SIG-M5 (cell line): ENCODE measurements at regions not wholly inside any gene's neighbourhood (a gene's known extent, or its start where the extent isn't known, plus 50 kb on each side); places are given as distances from the start of the nearest gene placed in this dataset.
"Not testable (repeated sequence)": the region's sequence is repeated elsewhere in the genome, so short reads cannot be mapped to it uniquely, and the experiment has no call there.

ENCODE experiments used
- DNase-seq: peaks from one replicate; lab custom pipeline; 2025; lab: John Stamatoyannopoulos, UW

DNA sequence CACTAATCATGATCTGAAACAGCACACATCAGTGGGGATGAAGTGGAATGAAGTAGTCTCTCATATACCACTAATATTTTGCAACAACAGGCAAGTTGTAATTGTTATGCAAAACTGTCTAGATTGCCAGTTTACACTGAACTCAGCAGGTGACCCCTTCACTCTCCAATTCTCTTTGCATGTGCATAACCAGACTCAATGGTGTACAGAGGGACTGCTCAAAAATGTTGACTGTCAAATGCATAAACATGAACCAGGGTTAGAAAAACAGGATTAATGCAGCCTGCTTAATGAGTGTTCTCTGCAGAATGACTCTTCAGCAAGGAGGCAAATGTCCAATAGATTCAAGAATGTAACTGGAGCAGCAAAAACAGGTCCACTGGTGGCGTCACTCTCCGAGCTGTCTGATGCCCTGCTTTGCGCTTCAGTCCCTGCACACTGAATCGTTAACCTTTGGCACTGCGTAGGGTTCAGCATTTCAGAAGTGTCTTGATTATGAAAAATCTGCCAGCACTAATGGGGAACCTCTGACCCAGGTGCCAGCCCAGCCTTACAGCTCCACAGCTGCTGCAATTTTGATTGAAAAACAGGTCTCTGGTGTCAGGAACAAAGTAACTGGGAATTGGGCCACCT, 209.3 kb downstream of the TDRD15 start:
- DNase-seq: no peak

DNA sequence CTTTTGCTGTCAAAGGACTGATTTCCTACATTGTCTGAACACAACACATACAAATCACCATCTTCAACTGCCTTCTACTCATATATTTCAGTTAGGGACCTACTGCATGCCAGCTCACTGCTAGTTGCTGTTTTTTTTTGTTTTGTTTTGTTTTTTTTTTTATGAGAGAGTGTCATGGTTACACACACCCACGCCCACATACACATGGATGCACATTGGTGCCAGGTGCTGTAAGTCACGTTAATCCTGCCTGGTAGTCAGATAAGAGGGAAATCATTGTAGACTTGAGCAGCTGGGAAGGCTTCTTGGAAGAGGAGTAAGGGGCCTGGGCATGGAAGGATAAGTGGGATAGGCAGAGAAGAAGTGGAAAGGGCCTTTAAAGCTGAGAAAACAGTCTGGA, 209.9 kb downstream of the TDRD15 start:
- no peak for DNase-seq

DNA sequence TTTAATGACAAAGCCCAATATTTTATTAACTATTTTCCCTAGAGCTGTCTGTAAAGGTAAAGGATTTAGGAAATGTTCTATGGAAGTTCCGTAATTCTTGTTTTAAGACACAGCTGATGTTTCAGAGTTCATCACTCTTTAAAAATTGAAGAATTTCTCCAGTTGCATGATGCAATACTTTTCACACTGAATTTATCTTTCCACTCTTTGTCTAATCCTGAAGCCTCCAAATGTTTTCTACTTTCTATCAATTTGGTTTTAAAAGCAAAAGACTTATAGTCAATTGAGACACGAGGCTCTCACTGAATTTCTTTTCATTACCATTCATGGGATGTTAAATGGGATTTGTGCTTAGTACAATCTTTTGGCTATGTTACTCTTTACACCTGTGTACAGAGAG, 223.2 kb downstream of the TDRD15 start:
- DNase-seq: no peak

DNA sequence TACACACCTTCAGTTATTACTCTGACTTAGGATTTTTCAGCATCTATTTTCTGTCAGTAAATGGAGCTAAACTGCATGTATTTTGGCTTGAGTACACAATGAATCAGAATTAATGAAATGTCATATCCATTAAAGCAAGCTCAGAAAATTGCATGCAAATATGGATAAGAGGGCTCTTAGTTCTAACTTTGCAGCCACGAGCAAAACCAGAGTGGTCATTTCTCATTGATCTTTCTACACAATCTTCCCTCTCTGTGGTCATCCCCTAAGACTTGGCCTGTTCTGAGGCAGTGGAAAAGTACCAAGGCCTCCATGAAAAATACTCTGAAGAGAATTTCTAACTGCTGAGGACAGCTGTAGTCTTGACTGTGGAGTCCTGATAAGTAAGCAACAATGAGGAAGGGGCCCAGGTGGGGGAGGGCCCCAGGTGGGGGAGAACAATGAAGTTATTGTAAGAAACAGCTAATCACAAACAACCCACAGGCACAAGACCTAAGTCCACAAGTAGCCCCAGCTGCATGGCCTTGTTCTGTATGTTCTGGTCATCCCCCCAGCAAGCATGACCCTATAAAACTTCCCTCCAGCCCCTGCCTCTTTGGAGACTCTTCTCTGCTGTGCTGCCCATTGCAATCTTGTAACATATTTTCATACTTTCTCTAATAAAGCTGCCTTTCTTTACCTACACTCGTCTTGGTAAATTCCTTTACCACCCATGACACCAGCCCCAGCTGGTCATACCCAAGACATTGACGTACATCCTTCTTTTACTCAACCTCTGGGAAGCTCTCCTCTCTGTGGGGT, 230.3 kb downstream of the TDRD15 start:
- no peak for DNase-seq

DNA sequence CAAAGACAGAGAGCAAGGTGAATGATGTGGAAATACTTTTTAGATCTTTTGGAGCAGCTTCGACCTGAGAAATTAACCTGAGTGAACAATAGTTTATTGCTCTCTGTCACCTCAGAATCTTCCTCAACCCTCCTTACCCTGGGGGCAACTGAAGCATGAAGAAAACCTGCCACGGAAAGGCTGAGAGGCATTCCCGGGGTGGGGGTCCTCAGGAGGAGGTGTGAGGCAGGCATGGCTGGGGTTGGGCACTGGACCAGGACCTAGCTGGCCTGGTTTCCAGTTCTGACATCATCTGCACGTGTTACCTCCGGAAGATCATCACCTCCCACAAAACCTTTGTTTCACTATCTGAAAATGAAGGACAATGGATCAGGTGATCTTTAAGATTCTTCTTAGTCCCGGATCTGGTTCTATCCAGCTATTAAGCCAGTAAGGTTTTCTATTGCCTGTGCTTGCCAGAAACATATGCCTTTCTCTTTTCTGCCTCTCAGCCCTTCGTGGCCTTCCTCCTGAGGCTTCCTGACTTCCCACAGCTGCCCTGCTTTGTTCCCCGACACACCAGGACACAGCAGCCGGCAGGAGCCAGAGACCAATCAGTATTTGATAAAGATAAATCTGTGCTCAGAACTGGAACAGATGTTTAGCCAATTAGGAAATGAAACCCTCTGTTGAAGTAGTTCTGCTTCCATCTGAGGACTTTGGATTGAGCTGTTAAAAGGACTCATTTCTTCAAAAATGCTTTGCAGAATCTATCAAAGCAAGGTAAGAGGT, 232.5 kb downstream of the TDRD15 start:
- DNase-seq: no peak

DNA sequence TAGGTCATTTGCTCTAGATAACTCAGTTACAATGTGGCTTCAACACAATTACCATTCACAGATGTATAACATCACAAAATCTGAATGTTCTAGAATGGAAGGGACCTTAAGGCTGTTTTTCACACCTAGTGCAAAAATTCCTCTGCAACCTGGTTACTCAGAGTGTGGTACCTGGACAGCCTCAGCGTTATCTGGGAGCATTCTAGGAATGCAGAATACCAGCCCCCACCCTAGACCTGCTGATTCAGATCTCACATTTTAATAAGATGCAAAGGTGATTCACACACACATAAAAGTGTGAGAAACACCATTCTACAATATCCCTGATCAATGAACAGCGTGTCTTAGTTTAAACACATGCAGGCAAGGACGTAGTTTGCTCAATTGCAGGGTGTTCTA, 233.1 kb downstream of the TDRD15 start:
- DNase-seq: no peak

DNA sequence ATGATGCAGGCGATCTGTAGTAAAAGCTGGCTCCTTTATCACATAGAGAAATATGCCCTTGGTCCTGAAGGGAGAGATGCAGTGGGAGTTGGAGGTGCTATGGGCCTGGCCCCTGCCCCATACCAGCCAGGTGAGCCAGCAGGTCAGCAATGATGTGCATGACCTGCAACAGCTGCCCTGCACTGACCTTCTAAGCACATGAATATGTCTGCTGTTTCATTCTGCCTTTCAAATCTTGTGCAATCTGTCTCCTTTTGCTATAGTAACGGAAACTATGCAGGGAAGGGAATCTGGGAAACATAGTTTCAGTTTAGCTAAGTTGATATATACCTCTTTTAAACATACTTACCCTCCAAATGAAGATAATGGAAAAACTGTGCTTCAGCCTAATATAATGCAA, 235.2 kb downstream of the TDRD15 start:
- no peak for DNase-seq

DNA sequence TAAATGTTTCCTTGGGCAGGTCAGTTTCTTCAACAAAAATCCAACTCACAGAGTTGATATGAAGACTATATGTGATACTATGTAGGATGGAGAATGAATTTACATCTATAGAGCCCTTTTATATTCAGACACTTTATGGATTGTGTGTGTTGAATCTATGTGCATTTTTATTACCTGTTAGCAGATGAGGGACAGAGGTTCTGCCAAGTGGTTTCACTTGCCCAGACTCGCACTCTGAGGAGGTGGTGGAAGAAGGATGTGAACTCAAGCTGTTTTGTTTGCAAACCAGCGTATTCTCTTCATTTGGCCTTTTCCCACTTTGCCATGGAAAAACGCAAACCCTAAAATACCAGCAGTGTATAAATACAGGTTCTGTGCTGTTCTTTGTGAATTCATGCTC, 237.6 kb downstream of the TDRD15 start:
- no peak for DNase-seq

DNA sequence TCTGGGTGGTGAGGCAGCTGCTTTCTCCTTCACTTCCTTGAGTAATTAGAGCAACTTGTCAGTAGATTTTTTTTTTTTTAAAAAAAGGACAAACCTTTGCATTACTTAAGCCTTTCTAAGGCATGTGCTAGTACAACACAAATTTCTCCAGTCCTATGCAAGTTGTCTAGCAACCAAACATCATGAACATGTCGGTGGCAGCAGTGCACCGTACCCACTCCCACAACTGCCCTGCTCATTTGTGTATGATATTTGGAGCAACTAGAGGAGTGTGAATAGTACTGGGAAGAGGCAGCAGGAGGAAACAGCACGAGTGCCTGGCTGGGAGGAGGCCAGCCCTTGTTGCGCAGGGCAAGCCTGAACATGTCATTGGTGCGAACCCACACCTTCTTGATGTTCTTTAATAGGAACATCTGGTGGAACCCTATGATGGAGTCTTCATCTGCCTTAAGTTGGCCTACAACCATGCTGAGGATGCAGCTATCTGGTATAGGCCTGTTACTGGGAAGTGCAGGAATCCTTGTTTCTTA, 238.3 kb downstream of the TDRD15 start:
- no peak for DNase-seq

DNA sequence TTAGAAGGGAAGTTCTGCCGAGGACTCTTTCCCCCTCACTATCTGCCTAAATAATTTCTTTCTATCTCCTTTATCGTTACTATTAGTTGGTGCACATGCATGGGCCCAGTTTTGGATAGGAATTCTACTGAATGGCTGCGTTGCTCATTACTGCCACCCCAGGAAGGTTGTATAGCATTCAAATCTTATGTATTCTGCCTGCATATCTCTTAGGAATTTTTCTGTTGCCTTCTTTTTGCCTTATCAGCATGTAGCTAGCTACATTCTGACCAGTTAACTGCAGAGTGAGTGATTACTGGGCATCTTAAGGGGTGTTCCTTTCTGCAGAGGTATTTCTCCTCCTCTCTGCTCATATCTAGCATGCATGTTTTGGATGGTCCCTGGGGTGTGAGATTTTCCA, 239.6 kb downstream of the TDRD15 start:
- no peak for DNase-seq

DNA sequence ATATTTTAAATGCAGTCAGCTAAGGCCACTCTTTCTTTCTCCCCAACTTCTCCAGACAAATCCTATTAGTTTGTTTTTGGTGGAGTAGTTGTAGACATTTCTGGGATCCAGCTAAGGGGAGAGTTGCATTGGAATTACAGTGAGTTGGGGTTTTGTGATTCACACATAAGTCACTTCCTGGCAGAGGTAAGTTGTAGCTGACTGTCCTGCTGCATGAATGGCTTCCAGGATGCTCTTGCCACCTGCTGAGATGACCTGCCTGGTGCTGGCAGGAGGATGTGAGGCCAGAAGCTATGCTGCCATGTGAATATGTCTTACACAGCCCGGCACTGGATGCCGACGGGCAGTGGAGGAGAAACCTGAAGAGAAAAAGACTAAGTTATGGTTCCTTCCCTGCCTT, 243.7 kb downstream of the TDRD15 start:
- DNase-seq: no peak

DNA sequence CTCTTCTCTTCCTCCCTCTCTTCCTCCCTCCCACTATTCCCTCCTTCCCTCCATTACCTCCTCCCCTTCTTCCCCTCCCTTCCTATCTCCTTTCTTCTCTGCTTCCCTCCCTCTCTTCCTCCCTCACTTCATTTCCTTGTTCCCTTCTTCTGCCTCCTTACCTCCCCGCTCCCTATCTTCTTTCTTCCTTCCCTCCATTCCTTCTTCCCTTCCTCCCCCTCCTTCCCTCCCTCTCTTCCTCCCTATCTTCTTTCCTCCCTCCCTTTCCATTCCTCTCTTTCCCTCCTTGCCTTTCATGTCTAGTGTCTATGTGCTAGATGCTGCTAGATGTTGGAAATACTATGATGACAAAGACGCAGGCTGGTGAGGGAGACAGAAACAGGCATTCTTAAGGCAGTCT, 246.0 kb downstream of the TDRD15 start:
- no peak for DNase-seq

DNA sequence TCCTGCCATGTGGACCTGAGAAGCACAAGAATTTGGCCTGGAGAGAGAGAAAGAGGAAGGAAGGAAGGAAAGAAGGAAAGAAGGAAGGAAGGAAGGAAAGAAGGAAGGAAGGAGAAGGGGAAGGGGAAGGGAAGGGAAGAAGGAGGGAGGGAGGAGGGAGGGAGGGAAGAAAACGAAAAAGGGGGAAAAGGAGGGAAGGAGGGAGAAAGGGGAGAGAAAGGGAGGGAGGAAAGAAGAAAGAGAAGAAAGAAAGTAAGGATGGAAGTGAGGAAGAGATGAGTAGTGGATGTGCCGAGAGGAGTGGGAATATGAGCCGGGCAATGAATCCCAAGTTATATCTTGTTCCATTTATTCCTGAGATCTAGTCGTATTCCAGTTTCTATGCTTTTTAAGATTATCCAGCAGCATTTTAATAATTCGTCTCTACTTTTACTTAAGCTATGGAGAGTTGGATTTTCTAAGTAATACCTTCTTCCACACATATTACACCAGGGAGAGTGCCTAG, 247.8 kb downstream of the TDRD15 start:
- no peak for DNase-seq

DNA sequence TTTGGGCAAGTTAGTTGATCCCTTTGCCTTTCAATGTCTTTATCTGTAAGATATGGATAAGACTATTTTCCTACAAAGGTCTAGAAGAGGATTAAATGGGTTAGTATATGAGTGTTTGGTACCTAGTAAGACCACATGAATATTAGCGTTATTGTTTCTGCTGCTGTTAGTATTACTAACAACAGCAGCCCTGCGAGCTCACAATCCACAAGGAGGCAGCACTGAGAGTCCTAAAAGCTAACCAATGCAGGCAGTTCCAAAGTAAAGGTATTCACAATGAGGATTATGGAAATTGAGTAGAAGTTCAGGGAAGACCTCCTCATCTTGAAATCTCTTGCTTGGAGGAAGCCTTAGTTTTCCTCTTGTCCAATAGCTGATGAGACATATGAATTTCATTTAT, 248.9 kb downstream of the TDRD15 start:
- no peak for DNase-seq

DNA sequence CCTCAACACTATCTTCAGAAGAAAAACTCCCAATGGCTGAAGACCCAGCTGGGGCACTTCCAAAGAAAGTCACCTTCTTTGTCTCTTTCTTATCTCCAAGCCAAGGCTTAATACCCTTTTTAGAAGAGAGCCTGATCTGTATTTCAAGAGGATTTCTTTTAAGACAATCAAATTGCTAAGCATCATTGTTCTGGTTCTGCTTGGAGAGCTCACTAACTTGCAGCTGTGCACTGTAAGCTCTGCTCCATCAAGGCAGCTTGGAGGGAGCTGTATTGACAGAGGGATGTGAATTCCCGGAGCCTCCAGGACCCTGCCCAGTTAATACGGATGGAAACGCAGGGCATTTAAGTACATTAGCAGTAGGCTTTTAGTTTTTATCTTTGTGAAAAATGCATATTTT, 253.1 kb downstream of the TDRD15 start:
- no peak for DNase-seq

DNA sequence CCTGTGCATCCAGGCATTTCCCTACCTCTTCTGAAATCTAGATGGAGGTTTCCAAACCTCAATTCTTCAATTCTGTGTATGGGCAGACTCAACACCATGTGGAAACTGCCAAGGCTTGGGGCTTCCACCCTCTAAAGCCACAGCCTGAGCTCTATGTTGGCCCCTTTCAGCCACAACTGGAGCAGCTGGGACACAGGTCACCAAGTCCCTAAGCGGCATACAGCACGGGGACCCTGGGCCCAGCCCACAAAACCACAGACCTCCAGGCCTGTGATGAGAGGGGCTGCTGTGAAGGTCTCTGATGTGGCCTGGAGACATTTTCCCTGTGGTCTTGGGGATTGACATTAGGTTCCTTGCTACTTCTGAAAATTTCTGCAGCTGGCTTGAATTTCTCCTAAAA, 255.4 kb downstream of the TDRD15 start:
- DNase-seq: no peak

DNA sequence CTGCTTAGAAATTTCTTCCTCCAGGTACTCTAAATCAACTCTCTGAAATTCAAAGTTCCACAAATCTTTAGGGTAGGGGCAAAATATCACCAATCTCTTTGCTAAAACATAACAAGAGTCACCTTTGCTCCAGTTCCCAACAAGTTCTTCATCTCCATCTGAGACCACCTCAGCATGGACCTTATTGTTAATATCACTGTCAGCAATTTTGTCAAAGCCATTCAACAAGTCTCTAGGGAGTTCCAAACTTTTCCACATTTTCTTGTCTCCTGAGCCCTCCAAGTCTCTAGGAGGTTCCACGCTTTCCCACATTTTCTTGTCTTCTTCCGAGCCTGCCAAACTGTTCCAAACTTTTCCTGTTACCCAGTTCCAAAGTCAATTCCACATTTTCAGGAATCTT, 255.9 kb downstream of the TDRD15 start:
- not testable (repeated sequence) for DNase-seq

DNA sequence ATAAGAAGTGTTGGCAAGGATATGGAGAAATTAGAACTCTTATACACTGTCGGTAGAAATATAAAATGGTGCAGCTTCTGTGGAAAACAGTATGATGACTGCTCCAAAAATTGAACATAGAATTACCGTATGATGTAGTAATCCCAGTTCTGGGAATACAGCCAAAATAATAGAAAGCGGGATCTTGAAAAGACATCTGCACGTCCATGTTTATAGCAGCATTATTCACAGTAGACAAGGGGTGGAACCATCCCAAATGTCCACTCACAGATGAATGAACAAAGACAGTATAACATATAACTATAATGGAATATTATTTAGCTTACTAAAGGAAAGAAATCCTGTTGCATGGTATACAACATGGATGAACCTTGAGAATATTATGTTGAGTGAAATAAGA, 257.7 kb downstream of the TDRD15 start:
- no peak for DNase-seq

DNA sequence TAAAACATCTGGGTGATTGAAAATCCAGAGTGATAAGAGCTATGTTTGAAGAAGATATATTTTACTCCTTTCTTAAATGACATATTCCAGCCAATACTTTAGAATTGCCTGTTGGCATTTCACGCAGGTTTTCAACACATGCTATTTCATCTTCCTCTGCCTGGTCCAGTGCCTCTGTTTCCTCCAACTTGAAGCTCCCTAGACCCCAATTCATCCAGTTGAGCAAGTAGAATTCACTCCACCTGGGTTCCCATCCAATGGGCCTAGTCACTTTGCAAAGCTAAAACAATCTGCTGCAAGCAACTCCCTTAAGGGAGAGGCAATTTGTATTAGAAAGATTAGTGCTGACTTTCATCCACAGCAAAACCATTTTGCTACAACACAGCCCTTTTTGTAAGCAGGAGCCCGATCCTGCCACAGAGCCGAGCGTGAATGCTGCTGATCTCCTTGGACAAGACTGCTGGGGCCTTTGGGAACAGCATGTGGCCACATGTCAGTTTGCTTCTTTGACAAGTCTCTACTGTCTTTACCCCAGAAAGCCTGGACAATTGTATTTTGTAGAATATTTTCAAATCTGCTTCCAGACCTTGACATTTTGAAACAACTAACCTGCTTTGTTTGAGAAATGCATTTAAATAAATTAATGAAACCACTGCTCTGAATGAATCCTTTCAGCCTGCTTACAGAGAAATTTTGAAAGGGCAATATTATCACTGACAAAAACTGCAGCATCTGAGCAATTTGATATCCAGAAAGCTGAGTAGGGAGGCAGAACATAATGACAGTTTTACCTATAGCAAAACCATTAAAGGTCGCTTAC, 259.1 kb downstream of the TDRD15 start:
- DNase-seq: no peak

DNA sequence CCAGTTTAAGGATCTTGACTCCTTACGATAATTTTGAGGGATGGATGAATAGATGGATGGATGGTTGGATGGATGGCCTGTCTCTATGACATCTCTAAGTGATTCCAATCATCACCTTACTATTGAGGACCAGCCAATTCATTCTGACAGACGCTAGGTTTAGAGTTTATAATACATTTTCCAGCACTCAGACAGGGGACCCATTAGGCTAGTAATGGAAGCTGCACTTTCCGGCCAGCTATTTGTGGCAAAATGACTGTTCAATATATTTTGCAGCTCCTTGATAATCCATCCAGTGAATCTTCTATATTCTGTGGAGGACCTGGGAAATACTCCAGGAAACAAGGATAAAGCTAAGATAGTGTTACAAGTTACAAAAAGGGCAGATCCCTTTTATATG, 262.9 kb downstream of the TDRD15 start:
- DNase-seq: no peak

DNA sequence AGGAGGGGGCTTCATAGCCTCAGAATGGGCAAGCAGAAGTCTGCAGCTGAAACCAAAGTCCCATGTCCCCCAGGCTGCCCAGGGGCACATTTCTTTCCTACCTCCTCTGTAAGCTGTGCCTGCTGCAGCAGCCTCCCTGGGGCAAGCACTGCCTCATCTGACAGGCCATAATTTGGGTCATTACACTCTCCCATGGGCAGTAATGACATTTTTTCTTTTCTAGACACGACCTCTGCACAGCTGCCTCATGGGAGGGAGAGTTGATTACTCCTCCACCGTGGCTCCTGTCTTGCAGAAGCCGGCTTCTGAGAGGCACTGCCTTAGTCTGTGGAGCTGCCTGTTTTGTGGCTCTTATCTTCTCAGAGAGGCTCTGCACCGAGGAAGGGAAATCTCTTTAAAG, 268.9 kb downstream of the TDRD15 start:
- no peak for DNase-seq

DNA sequence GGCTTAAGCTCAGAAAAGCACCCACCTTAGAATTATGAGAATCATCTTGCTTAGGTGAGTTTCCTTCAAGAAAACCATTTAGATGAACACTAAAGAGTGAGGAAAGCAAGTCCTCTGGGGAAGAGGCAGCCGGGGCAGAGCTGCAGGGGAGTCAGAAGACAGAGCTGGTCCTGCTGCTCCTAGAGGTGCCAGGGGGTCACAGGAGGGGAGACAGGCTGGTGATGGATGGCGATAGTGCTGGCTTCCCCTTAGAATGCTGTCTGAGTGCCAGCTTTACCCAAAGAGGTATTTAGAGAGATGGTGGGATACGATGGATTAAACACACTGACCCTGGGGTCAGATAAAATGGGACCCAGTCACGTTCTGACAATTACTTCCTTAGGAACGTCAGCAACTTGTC, 269.4 kb downstream of the TDRD15 start:
- no peak for DNase-seq
